HepG2 (cell line): ENCODE measurements at regions not wholly inside any gene's neighbourhood (a gene's known extent, or its start where the extent isn't known, plus 50 kb on each side); places are given as distances from the start of the nearest gene placed in this dataset.

Experiments used
- AHDC1 ChIP-seq: sonication (generic); formaldehyde crosslinking; IDR thresholded peaks from 2 replicates; pipeline ENCODE4 v1.5.1; 2020; ENCODE audit warnings: mild to moderate bottlenecking, missing genetic modification reagents, borderline replicate concordance
- HHEX ChIP-seq: IDR thresholded peaks from 2 replicates; pipeline ENCODE4 v1.6.1; 2016; ENCODE audit warnings: control low read depth
- KDM1A ChIP-seq: IDR thresholded peaks from 2 replicates; pipeline ENCODE4 v1.6.1; 2016; ENCODE audit warnings: missing compliant biosample characterization
- MTF2 ChIP-seq: sonication (generic); formaldehyde crosslinking; IDR thresholded peaks from 2 replicates; pipeline ENCODE4 v1.5.0; 2020; ENCODE audit warnings: missing genetic modification reagents, borderline replicate concordance
- NR2F2 ChIP-seq: IDR thresholded peaks from 2 replicates; pipeline ENCODE4 v1.6.1; 2012; ENCODE audit warnings: low read depth, inconsistent platforms, borderline replicate concordance
- REPIN1 ChIP-seq: sonication (generic); formaldehyde crosslinking; IDR thresholded peaks from 2 replicates; pipeline ENCODE4 v1.8.0; 2022; ENCODE audit warnings: missing genetic modification reagents, low read depth, mild to moderate bottlenecking, borderline replicate concordance
- RNF219 ChIP-seq: sonication (generic); formaldehyde crosslinking; IDR thresholded peaks from 2 replicates; pipeline ENCODE4 v1.5.0; 2020; ENCODE audit warnings: mild to moderate bottlenecking, missing genetic modification reagents
- SMAD3 ChIP-seq: sonication (generic); formaldehyde crosslinking; IDR thresholded peaks from 2 replicates; pipeline ENCODE4 v1.4.0; 2020; ENCODE audit warnings: missing genetic modification reagents
- ZBTB21 ChIP-seq: sonication (generic); formaldehyde crosslinking; IDR thresholded peaks from 2 replicates; pipeline ENCODE4 v1.4.0; 2020; ENCODE audit warnings: missing genetic modification reagents
- ZBTB4 ChIP-seq: sonication (generic); formaldehyde crosslinking; IDR thresholded peaks from 2 replicates; pipeline ENCODE4 v1.4.0; 2020; ENCODE audit warnings: missing genetic modification reagents, mild to moderate bottlenecking, borderline replicate concordance
- ZFP82 ChIP-seq: sonication (generic); formaldehyde crosslinking; IDR thresholded peaks from 2 replicates; pipeline ENCODE4 v1.5.1; 2020; ENCODE audit warnings: mild to moderate bottlenecking, missing genetic modification reagents, borderline replicate concordance
- ZNF235 ChIP-seq: sonication (generic); formaldehyde crosslinking; IDR thresholded peaks from 2 replicates; pipeline ENCODE4 v1.8.1; 2023; ENCODE audit warnings: mild to moderate bottlenecking, missing genetic modification reagents, borderline replicate concordance
- ZNF263 ChIP-seq: sonication (generic); formaldehyde crosslinking; IDR thresholded peaks from 2 replicates; pipeline ENCODE4 v1.4.0; 2020; ENCODE audit warnings: missing genetic modification reagents
- ZNF264 ChIP-seq: sonication (generic); formaldehyde crosslinking; IDR thresholded peaks from 2 replicates; pipeline ENCODE4 v1.4.0; 2020; ENCODE audit warnings: missing genetic modification reagents
- ZNF33A ChIP-seq: sonication (generic); formaldehyde crosslinking; IDR thresholded peaks from 2 replicates; pipeline ENCODE4 v1.5.1; 2020; ENCODE audit warnings: missing genetic modification reagents, mild to moderate bottlenecking, moderate library complexity, borderline replicate concordance
- ZNF44 ChIP-seq: sonication (generic); formaldehyde crosslinking; IDR thresholded peaks from 2 replicates; pipeline ENCODE4 v1.5.1; 2020; ENCODE audit warnings: mild to moderate bottlenecking, missing genetic modification reagents
- ZNF788 ChIP-seq: sonication (generic); formaldehyde crosslinking; IDR thresholded peaks from 2 replicates; pipeline ENCODE4 v1.5.0; 2020; ENCODE audit warnings: mild to moderate bottlenecking, missing genetic modification reagents, borderline replicate concordance
- ZSCAN9 ChIP-seq: IDR thresholded peaks from 2 replicates; pipeline ENCODE4 v1.6.1; 2016; ENCODE audit warnings: borderline replicate concordance

- TF ChIP-seq ZNF788 (CRISPR knock-in tag) (no peak), ZNF264 (no peak), ZBTB4 (CRISPR knock-in tag) (no peak), AHDC1 (CRISPR knock-in tag) (no peak), ZSCAN9 (CRISPR knock-in tag) (no peak), HHEX (no peak), MTF2 (CRISPR knock-in tag) (peak; percentile 83; the same call in 1 of the 2 replicates), ZFP82 (CRISPR knock-in tag) (0 out of 2 replicates have a peak, but pooled peaks have one; percentile 1), RNF219 (CRISPR knock-in tag) (no peak), ZBTB21 (CRISPR knock-in tag) (no peak), NR2F2 (no peak), SMAD3 (CRISPR knock-in tag) (0 out of 2 replicates have a peak, but pooled peaks have one; percentile 9), KDM1A (CRISPR knock-in tag) (no peak), ZNF44 (CRISPR knock-in tag) (peak; percentile 9; the same call in 1 of the 2 replicates), REPIN1 (CRISPR knock-in tag) (peak; percentile 15; the same call in 1 of the 2 replicates), ZNF235 (peak; percentile 1; the same call in 1 of the 2 replicates), ZNF263 (no peak), ZNF33A (no peak)
- TF ChIP-seq, all 625 proteins: peak for 12
Observed at GRCh38 chr2:131674174-131674507, 146.5 kb downstream of the CCDC74A start (continued).
